Neural progenitor cell (in vitro differentiated cells): ENCODE measurements at regions not wholly inside any gene's neighbourhood (a gene's known extent, or its start where the extent isn't known, plus 50 kb on each side); places are given as distances from the start of the nearest gene placed in this dataset.

Source experiments
- EZH2 ChIP-seq: fragments of 200-600 bp; sonication (generic); IDR thresholded peaks from 2 replicates; pipeline ENCODE4 v1.6.1; 2017; ENCODE audit warnings: antibody characterized with exemption, mild to moderate bottlenecking, moderate library complexity
- EZH2phosphoT487 ChIP-seq: fragments of 200-600 bp; sonication (generic); IDR thresholded peaks from 2 replicates; pipeline ENCODE4 v1.6.1; 2017; ENCODE audit warnings: antibody characterized with exemption
- TF ChIP-seq, protein P1 (sequence below): fragments of 200-600 bp; sonication (generic); IDR thresholded peaks from 2 replicates; pipeline ENCODE4 v1.5.1; 2017; ENCODE audit warnings: antibody characterized with exemption, mild to moderate bottlenecking

- TF ChIP-seq, protein P1, sequence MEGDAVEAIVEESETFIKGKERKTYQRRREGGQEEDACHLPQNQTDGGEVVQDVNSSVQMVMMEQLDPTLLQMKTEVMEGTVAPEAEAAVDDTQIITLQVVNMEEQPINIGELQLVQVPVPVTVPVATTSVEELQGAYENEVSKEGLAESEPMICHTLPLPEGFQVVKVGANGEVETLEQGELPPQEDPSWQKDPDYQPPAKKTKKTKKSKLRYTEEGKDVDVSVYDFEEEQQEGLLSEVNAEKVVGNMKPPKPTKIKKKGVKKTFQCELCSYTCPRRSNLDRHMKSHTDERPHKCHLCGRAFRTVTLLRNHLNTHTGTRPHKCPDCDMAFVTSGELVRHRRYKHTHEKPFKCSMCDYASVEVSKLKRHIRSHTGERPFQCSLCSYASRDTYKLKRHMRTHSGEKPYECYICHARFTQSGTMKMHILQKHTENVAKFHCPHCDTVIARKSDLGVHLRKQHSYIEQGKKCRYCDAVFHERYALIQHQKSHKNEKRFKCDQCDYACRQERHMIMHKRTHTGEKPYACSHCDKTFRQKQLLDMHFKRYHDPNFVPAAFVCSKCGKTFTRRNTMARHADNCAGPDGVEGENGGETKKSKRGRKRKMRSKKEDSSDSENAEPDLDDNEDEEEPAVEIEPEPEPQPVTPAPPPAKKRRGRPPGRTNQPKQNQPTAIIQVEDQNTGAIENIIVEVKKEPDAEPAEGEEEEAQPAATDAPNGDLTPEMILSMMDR: no peak
- TF ChIP-seq EZH2phosphoT487: no peak
- no peak for TF ChIP-seq EZH2
Observed at GRCh38 chr17:77834170-77835115, 124.1 kb upstream of the TNRC6C start.
